ENCODE measurements at regions not wholly inside any gene's neighbourhood (a gene's known extent, or its start where the extent isn't known, plus 50 kb on each side); places are given as distances from the start of the nearest gene placed in this dataset.

DNA sequence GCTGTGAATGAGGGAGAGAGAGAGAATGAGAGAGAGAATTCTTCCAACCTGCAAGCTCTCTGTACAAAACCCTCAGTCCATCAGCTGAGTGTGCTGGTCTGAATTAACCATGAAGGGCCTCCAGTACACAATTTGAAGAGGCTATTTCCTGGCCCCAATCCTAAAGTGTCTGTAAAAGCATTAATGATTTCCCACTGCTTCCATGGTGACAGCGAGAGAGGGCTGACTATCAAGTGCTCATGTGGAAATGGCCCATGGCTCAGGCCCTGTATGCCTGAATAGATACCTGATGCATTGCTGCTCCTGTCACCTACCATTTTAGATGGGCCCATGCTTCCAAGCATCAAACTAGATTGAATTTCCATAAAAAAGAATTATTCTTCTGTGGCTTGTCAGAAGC lies 592.4 kb downstream of the KIF4B start:
- no peaks in the 10 kb centered on the region for H3K27me3 ChIP-seq
- H4K20me1 ChIP-seq, result no peaks in the 10 kb centered on the region
- TF ChIP-seq Cebpa-rat (IDR thresholded peaks at IDR 0.05), result no peak
- H3K4me3 ChIP-seq, result no peak overlapping the region
- no peaks in the 10 kb centered on the region for H3K36me3 ChIP-seq
- H3K4me2 ChIP-seq, result no peak overlapping the region
- no peaks in the 10 kb centered on the region for H3K4me1 ChIP-seq
- H3K9ac ChIP-seq, result no peak overlapping the region
- H3K9me3 ChIP-seq, result no peaks in the 10 kb centered on the region
- H3K27ac ChIP-seq, result no peak overlapping the region

DNA sequence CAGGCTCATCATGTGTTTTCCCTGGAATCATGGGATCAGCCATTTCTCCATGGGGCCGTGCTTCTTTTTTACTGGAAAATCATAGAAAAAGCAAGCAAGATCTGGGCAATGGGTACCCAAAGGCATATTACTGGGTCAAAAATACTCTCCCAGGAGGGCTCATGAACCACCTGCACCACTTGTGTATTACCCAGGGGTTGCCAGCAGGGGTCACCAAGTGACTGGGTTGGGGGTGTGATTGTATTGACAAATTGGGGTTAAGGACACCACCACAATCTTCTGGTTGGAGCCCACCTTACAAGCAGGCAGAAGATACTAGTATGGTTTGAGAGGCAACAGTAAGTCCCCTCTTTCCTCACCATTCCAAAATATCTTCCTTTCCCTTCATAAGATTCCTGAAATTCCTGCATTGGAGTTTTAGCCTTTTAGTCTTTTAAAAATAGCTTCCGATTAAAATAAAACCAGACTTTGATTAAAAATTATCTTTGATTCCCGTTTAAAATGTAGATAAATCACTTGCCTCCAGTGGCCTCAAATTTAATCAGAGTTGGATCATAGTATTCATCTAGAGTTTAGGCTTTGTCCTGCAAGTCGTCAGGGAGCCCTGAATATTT lies 603.3 kb downstream of the KIF4B start:
- H3K9ac ChIP-seq, result no peak overlapping the region
- H3K4me3 ChIP-seq, result no peak overlapping the region
- H3K4me1 ChIP-seq, result no peaks in the 10 kb centered on the region
- no peaks in the 10 kb centered on the region for H4K20me1 ChIP-seq
- H3K36me3 ChIP-seq, result no peaks in the 10 kb centered on the region
- no peak overlapping the region for H3K4me2 ChIP-seq
- no peak for TF ChIP-seq Cebpa-rat (IDR thresholded peaks at IDR 0.05)
- no peak overlapping the region for H3K27ac ChIP-seq
- H3K27me3 ChIP-seq, result no peaks in the 10 kb centered on the region
- no peaks in the 10 kb centered on the region for H3K9me3 ChIP-seq

DNA sequence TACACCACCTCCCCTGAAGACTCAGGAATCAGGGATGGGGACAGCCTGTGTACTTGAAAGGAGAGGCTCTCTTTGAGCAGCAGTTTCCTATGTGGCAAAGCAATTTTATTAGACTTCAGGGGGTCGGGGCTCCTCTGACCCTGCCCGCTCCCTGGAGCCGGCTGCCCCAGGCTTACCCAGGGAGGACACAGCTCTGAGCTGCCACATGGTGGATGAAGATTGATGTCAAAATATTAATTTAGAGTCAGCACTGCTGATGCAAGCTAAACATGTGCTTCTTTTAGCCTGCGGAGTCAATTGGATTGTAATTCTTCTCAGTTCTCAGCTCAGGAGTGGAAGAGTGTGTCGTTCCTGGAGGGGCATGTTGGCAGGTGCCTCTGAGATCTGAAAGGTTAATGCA lies 606.1 kb downstream of the KIF4B start:
- Histone ChIP-seq H3K4me1 (no peaks in the 10 kb centered on the region), H3K9ac (no peak overlapping the region), H3K9me3 (no peaks in the 10 kb centered on the region), H3K4me2 (no peak overlapping the region), H3K27me3 (no peaks in the 10 kb centered on the region), H3K36me3 (no peaks in the 10 kb centered on the region), H3K4me3 (no peak overlapping the region), H3K27ac (no peak overlapping the region), H4K20me1 (no peaks in the 10 kb centered on the region)
- TF ChIP-seq Cebpa-rat (IDR thresholded peaks at IDR 0.05), result no peak

DNA sequence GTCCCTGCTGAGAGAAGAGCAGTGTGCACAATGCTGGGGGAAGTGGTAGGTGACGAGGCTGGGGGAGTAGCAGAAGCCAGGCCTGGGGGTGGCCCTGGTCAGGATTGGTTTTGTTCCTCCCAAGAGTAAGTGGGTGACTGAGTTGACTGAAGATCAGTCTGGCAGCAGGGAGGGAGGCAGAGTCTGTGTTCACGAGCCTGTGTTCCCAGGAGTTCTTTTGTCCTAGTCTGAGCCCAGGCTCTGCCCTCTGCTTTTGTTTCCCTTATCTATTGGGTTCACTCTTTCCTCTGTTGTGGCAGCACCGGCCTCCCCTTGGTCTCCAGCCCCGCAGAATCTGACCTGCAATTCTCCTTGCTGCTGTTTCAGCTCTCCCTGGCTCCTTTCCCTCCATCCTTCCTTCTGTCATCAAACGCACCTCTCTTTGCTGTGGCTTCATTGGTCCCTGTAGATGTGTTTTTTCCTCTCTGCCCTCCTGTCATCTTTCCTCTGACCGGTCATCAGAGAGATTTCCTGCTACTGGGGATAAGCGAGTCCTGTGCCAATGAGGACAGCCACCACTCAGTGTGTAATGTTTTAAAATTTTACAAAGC lies 607.4 kb downstream of the KIF4B start:
- no peak overlapping the region for H3K9ac ChIP-seq
- no peak for TF ChIP-seq Cebpa-rat (IDR thresholded peaks at IDR 0.05)
- H4K20me1 ChIP-seq, result no peaks in the 10 kb centered on the region
- no peaks in the 10 kb centered on the region for H3K27me3 ChIP-seq
- no peaks in the 10 kb centered on the region for H3K4me1 ChIP-seq
- H3K36me3 ChIP-seq, result no peaks in the 10 kb centered on the region
- H3K9me3 ChIP-seq, result no peaks in the 10 kb centered on the region
- no peak overlapping the region for H3K27ac ChIP-seq
- no peak overlapping the region for H3K4me3 ChIP-seq
- no peak overlapping the region for H3K4me2 ChIP-seq

DNA sequence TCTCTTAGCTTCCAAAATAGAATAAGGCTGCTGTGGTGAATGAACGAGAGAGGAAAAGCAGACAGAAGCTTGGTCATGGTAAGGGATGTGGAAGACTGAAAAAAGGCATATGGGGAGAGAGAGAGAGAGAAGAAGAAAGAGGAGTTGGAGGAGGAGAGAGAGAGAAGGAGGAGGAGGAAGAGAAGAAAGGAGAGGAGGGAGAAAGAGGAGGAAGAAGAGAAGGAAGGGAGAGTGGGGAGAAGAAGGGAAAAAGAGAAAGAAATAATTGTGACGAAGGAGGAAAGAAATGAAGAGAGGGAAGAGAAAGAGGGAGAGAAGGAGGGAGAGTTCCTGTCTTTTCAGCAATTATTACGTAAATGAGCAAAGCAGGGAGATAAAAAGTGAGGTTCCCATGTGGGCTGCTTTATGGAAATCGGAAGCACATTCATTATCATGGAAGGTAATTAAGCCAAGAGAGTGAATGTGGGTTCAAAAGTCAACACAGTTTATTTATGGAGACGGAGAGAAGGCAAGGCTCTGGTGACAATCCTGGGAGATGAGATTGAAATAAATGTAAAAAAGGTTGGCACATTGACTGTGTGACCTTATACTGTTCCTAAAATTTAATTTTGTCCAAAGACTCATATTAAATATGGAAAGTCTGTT lies 611.2 kb downstream of the KIF4B start:
- TF ChIP-seq Cebpa-rat (IDR thresholded peaks at IDR 0.05), result no peak
- Histone ChIP-seq H4K20me1 (no peaks in the 10 kb centered on the region), H3K4me2 (no peak overlapping the region), H3K9ac (no peak overlapping the region), H3K27me3 (no peaks in the 10 kb centered on the region), H3K4me1 (no peaks in the 10 kb centered on the region), H3K27ac (no peak overlapping the region), H3K9me3 (no peaks in the 10 kb centered on the region), H3K4me3 (no peak overlapping the region), H3K36me3 (no peaks in the 10 kb centered on the region)

DNA sequence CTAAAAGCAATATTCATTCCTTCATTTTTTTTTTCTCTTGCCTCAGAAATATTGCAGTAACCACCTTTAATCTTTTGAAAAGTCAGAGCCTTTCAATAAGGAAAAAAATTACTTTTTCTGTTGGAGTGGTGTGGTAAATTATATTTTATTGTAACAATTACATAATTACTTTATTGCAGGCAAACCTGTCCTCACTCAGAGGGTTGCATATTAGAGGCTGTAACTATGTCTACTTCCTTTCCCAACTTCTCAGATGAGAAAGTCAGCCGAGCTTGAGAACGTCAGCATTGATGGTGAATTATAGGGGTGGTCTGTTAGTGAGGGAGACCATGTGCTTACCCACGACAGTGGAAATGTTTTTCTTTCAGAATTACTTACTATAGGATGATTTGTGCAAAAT lies 611.8 kb downstream of the KIF4B start:
- no peak for TF ChIP-seq Cebpa-rat (IDR thresholded peaks at IDR 0.05)
- no peak overlapping the region for H3K4me2 ChIP-seq
- no peaks in the 10 kb centered on the region for H4K20me1 ChIP-seq
- H3K36me3 ChIP-seq, result no peaks in the 10 kb centered on the region
- no peaks in the 10 kb centered on the region for H3K27me3 ChIP-seq
- no peak overlapping the region for H3K9ac ChIP-seq
- H3K4me1 ChIP-seq, result no peaks in the 10 kb centered on the region
- H3K27ac ChIP-seq, result no peak overlapping the region
- no peaks in the 10 kb centered on the region for H3K9me3 ChIP-seq
- H3K4me3 ChIP-seq, result no peak overlapping the region

DNA sequence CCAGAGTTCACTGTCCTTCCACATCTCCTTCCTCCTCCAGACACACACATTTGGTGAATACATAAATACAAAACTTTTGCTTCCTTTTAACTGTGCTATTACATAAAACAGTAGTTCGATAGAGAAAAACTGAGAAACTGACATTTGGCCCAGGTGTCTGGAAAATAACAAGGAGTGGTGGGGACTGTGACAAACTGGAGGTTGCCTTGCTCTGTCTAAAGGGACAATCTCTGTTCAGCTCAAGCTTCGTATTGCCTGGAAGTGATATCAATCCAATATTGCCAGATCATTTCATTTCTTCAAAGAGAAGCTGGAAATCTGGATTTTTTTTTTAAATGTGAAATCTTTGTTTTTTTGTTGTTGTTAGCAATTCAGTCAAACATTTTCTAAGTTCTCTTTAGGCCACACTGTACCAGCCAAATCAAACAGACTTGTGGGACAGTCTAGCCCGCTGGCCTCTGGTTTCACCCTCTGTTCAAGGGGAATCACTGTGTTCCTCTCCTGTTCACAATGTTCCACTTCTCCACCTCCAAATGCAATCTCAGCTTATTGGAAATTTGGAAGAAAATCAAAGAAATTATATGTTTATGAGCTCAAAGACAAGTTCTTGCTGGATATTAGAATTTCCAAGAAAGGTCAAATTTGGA lies 612.5 kb downstream of the KIF4B start:
- no peaks in the 10 kb centered on the region for H3K36me3 ChIP-seq
- H3K4me1 ChIP-seq, result no peaks in the 10 kb centered on the region
- no peaks in the 10 kb centered on the region for H3K27me3 ChIP-seq
- no peak overlapping the region for H3K9ac ChIP-seq
- TF ChIP-seq Cebpa-rat (IDR thresholded peaks at IDR 0.05), result no peak
- H3K4me2 ChIP-seq, result no peak overlapping the region
- H3K4me3 ChIP-seq, result no peak overlapping the region
- H3K9me3 ChIP-seq, result no peaks in the 10 kb centered on the region
- no peaks in the 10 kb centered on the region for H4K20me1 ChIP-seq
- no peak overlapping the region for H3K27ac ChIP-seq

DNA sequence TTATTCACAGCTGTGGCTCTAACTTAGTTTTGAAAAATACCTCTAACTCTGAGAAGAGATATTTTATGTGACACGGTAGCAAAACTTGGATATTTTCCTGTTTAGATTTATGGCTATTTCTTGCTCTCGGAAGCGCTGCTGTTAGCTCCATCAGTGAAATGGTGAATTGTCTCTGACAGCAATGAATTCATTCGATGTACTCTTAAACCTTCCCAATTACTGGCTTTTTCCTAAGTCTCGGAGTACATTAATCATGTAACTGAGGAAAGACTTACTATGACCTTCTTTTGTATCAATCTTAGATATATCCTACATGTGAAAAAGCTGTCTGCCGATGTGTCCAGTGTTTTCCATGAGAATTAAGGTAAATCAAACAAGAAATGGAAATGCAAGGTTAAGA lies 613.0 kb downstream of the KIF4B start:
- Histone ChIP-seq H3K9ac (no peak overlapping the region), H3K27me3 (no peaks in the 10 kb centered on the region), H3K27ac (no peak overlapping the region), H3K4me3 (no peak overlapping the region), H3K4me1 (no peaks in the 10 kb centered on the region), H3K9me3 (no peaks in the 10 kb centered on the region), H3K4me2 (no peak overlapping the region), H3K36me3 (no peaks in the 10 kb centered on the region), H4K20me1 (no peaks in the 10 kb centered on the region)
- TF ChIP-seq Cebpa-rat (IDR thresholded peaks at IDR 0.05), result no peak

DNA sequence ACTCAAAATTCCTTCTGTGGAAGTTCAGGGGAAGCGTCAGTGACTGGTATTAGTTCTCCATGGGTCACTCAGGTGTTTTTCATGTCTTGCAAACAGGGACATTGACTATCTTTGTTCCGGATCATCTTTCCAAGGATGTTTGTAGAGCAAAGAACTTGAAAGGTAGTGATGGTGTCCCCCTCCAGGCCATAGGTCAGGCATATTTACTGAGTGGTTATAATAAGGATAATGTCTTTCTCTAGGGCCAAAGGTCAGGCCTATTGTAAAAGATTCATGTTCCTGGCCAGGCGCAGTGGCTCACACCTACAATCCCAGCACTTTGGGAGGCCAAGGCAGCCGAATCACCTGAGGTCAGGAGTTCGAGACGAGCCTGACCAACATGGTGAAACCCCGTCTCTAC lies 614.8 kb downstream of the KIF4B start:
- Histone ChIP-seq H3K27ac (no peak overlapping the region), H3K9me3 (peaks cover 11% of the 10 kb centered on the region), H3K4me3 (no peak overlapping the region), H3K4me1 (no peaks in the 10 kb centered on the region), H3K27me3 (no peaks in the 10 kb centered on the region), H3K4me2 (no peak overlapping the region), H3K9ac (no peak overlapping the region), H3K36me3 (no peaks in the 10 kb centered on the region), H4K20me1 (no peaks in the 10 kb centered on the region)
- no peak for TF ChIP-seq Cebpa-rat (IDR thresholded peaks at IDR 0.05)

DNA sequence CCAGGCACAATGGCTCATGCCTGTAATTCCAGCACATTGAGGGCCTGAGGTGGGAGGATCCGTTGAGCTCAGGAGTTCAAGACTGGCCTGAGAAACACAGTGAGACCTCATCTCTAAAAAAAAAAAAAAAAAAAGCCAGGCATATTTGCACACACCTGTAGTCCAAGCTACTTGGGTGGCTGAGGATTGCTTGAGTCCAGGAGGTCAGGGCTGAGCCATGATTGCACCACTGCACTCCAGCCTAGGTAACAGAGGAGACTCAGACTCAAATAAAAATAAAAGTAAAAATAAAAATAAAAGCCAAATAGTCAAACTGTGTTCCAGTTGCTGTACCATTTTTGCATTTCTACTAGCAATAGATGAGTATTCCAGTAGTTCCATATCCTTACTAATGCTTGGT lies 616.0 kb downstream of the KIF4B start:
- H3K27ac ChIP-seq, result no peak overlapping the region

More for the DNA sequence above, 616.0 kb downstream of the KIF4B start:
- Histone ChIP-seq H3K4me2 (no peak overlapping the region), H3K9me3 (peaks cover 24% of the 10 kb centered on the region), H3K4me3 (no peak overlapping the region), H3K36me3 (no peaks in the 10 kb centered on the region), H3K9ac (no peak overlapping the region), H3K4me1 (no peaks in the 10 kb centered on the region), H4K20me1 (no peaks in the 10 kb centered on the region), H3K27me3 (no peaks in the 10 kb centered on the region)
- no peak for TF ChIP-seq Cebpa-rat (IDR thresholded peaks at IDR 0.05)

All from BLaER1 (cell line).